Thymus (tissue), 11 donors: ENCODE measurements at regions not wholly inside any gene's neighbourhood (a gene's known extent, or its start where the extent isn't known, plus 50 kb on each side); places are given as distances from the start of the nearest gene placed in this dataset.
"Not testable (repeated sequence)": the region's sequence is repeated elsewhere in the genome, so short reads cannot be mapped to it uniquely, and the experiment has no call there.

ENCODE experiments used
- DNase-seq, 9 donors: peaks; one replicate each; pipeline ENCODE4 v3.0.0-alpha.2; 2013; ENCODE audit warnings: low spot score in 9 of 9, low read depth in 6 of 9, missing footprints in 1 of 9
- H3K27ac ChIP-seq, 2 donors: one replicate each; pipeline ENCODE4 v1.5.1; 2013; ENCODE audit warnings: control low read depth in 1 of 2, low read depth in 1 of 2, low read length in 1 of 2, mild to moderate bottlenecking in 1 of 2, moderate library complexity in 1 of 2
- H3K27me3 ChIP-seq, 2 donors: one replicate each; pipeline ENCODE4 v1.5.1; 2013; ENCODE audit warnings: low read length in 1 of 2; ENCODE audit not compliant: control insufficient read depth in 2 of 2, insufficient read depth in 1 of 2
- H3K36me3 ChIP-seq, 2 donors: one replicate each; pipeline ENCODE4 v1.5.1; 2013; ENCODE audit warnings: low read length in 1 of 2, mild to moderate bottlenecking in 1 of 2, moderate library complexity in 1 of 2; ENCODE audit not compliant: control insufficient read depth in 2 of 2, insufficient read depth in 2 of 2
- H3K4me1 ChIP-seq, 2 donors: one replicate each; pipeline ENCODE4 v1.5.1; 2013; ENCODE audit warnings: low read length in 2 of 2; ENCODE audit not compliant: control insufficient read depth in 2 of 2, insufficient read depth in 2 of 2
- H3K4me3 ChIP-seq, 2 donors: one replicate each; pipeline ENCODE4 v1.5.1; 2013; ENCODE audit warnings: low read length in 2 of 2, control low read depth in 1 of 2, mild to moderate bottlenecking in 1 of 2
- H3K9me3 ChIP-seq, 2 donors: one replicate each; pipeline ENCODE4 v1.5.1; 2013; ENCODE audit warnings: low read length in 1 of 2, mild to moderate bottlenecking in 1 of 2; ENCODE audit not compliant: control insufficient read depth in 2 of 2, insufficient read depth in 1 of 2
- WGBS: extraction: QIAGEN DNeasy Blood & Tissue Kit; methylation state at CpG from one replicate; pipeline ENCODE4 v1.1.7; 2013; 5-methylcytosine and 5-hydroxymethylcytosine counted together
- donor health status: healthy.

DNA sequence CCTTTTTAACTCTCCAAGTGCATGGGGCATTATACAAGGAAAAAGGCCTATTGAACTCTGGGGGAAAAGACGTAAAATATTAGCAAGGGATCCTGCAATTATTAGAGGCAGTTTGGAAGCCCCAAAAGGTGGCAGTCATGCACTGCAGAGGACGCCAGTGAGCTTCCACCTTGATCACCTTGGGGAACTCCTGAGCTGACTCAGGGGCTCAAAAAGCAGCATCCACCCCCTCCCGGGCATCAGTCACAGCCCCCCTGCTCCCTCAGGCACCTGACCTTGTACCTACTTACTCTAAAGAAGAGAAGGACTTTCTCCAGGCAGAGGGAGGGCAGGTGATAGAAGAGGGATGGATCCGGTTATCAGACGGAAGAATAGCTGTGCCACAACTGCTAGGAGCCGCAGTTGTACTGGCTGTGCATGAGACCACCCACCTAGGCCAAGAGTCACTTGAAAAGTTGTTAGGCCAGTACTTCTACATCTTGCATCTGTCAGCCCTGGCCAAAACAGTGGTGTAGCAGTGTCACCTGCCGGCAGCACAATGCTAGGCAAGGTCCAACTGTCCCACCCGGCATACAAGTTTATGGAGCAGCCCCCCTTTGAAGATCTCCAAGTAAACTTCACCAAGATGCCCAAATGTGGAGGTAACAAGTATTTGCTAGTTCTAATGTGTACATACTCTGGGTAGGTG is 601.6 kb downstream of the UQCRFS1 start:
- not testable (repeated sequence) for H3K27ac ChIP-seq, H3K36me3 ChIP-seq, H3K27me3 ChIP-seq, DNase-seq, H3K4me3 ChIP-seq
- Histone ChIP-seq H3K4me1 (peaks cover 4 to 43% of the 10 kb centered on the region in 2 donors), H3K9me3 (peaks cover 18 to 60% of the 10 kb centered on the region in 2 donors)
- WGBS = 92% methylated on average over 8 of the region's 8 CpGs

DNA sequence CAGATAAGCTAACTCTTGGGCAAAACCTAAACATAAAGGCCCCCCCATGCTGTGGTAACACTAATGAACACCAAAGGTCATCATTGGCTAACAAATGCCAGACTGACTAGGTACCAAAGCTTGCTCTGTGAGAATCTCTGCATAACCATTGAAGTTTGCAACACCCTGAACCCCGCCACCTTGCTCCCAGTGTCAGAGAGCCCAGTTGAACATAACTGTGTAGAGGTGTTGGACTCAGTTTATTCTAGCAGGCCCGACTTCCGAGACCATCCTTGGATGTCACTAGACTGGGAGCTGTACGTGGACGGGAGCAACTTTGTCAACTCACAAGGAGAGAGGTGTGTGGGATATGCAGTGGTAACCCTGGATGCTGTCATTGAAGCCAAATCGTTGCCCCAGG is 602.2 kb downstream of the UQCRFS1 start:
- Histone ChIP-seq H3K4me1 (peaks cover 4 to 43% of the 10 kb centered on the region in 2 donors), H3K27ac (peak overlapping the region in 1 of 2 donors; percentile 65), H3K4me3 (no peak overlapping the region), H3K36me3 (peaks cover 3 to 5% of the 10 kb centered on the region in 2 donors), H3K27me3 (no peaks in the 10 kb centered on the region), H3K9me3 (peaks cover 20 to 58% of the 10 kb centered on the region in 2 donors)
- DNase-seq = no peak
- WGBS = 96% methylated on average over 6 of the region's 6 CpGs

DNA sequence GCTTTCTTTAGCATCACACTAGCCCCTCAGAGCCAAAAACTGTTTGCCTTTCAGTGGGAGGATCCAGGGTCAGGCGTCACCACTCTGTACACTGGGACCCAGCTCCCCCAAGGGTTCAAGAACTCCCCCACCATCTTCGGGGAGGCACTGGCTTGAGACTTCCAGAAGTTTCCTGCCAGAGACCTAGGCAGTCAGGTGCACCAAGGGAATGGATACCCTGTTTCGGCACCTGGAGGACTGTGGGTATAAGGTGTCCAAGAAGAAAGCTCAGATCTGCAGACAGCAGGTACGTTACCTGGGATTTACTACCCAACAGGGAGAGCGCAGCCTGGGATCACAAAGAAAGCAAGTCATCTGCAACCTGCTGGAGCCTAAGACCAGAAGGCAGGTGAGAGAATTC is 603.0 kb downstream of the UQCRFS1 start:
- DNase-seq = no peak
- Histone ChIP-seq H3K27me3 (no peaks in the 10 kb centered on the region), H3K4me3 (no peak overlapping the region), H3K27ac (peak overlapping the region in 1 of 2 donors; percentile 55), H3K9me3 (peaks cover 15 to 52% of the 10 kb centered on the region in 2 donors), H3K4me1 (peaks cover 4 to 46% of the 10 kb centered on the region in 2 donors), H3K36me3 (peaks cover 3 to 5% of the 10 kb centered on the region in 2 donors)
- WGBS = 96% methylated on average over 5 of the region's 5 CpGs

DNA sequence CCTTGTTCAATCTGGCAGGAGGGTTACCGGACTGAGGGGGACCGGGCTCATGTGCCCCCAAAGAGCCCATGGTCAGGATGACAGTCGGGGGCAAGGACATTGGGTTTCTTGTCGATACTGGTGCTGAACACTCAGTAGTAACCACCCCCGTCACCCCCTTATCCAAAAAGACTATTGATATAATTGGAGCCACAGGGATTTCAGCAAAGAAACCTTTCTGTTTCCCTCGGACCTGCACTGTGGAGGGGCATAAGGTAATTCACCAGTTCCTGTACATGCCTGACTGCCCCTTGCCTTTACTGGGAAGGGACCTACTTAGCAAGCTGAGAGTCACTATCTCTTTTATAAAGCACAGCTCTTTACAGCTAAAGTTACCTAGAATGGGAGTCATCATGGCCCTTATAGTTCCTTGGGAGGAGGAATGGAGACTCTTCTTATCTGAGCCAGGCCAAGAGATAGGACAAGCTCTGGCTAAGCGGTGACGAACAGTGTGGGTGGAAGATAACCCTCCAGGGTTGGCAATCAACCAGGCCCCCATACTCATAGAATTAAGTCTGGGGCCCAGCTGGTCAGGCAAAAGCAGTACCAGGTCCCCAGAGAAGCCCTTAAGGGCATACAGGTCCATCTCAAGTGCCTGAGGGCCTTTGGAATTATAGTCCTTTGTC is 603.7 kb downstream of the UQCRFS1 start:
- no peak for DNase-seq
- H3K9me3 ChIP-seq = peaks cover 13 to 49% of the 10 kb centered on the region in 2 donors
- peaks cover 0 to 5% of the 10 kb centered on the region in 2 donors for H3K36me3 ChIP-seq
- no peak overlapping the region for H3K4me3 ChIP-seq
- peaks cover 7 to 53% of the 10 kb centered on the region in 2 donors for H3K4me1 ChIP-seq
- H3K27ac ChIP-seq = peak overlapping the region in 1 of 2 donors; percentile 47
- H3K27me3 ChIP-seq = no peaks in the 10 kb centered on the region
- WGBS = 98% methylated on average over 8 of the region's 8 CpGs

DNA sequence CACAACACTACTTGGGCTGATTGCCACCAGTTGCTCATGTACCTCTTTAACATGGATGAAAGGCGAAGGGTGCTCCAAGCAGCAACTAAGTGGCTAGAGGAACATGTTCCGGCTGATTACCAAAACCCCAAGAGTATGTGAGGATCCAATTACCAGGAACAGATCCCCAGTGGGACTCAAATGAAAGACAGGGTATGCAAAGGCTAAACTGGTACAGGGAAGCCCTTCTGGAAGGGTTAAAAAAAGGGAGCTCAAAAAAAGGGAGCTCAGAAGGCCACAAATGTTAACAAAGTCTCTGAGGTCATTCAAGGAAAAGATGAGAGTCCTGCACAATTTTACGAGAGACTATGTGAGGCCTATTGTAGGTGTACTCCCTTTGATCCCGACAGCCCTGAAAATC is 604.7 kb downstream of the UQCRFS1 start:
- Histone ChIP-seq H3K9me3 (peaks cover 10 to 40% of the 10 kb centered on the region in 2 donors), H3K27me3 (no peaks in the 10 kb centered on the region)
- WGBS = 94% methylated on average over 4 of the region's 4 CpGs

DNA sequence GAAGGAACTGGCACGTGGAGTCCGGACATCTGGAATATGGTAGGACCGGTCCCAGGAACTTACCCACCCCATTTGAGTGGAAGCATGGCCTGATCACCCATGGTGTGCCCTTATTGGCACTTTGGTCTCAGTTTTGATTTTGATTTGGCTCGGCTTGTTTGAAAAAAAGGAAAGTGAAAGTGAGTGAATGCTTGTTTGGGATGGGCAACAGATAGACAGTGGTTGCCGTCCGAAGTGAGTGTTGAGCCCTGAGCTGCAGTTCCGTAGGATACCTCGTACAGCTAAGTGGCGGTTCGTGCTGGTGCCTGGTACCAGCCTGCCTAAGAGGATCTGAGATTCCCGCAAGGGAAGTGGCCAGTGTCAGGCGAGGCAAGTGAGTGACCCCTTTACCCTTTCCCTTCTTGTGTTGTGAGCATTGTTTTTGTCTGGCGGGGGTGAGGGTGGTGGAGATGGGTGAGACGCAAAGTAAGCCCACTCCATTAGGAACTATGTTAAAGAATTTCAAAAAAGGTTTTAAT is 605.8 kb downstream of the UQCRFS1 start:
- 98% methylated on average over 14 of the region's 14 CpGs for WGBS
- Histone ChIP-seq H3K4me1 (peaks cover 25 to 74% of the 10 kb centered on the region in 2 donors), H3K27ac (no peak overlapping the region), H3K9me3 (peaks cover 10 to 35% of the 10 kb centered on the region in 2 donors), H3K4me3 (no peak overlapping the region), H3K27me3 (no peaks in the 10 kb centered on the region), H3K36me3 (peaks cover 0 to 5% of the 10 kb centered on the region in 2 donors)
- DNase-seq = no peak

More for the DNA sequence above, 604.7 kb downstream of the UQCRFS1 start:
- Histone ChIP-seq H3K27ac (peak overlapping the region in 1 of 2 donors; percentile 47), H3K4me1 (peaks cover 15 to 62% of the 10 kb centered on the region in 2 donors), H3K4me3 (no peak overlapping the region), H3K36me3 (peaks cover 0 to 5% of the 10 kb centered on the region in 2 donors)
- DNase-seq = no peak

DNA sequence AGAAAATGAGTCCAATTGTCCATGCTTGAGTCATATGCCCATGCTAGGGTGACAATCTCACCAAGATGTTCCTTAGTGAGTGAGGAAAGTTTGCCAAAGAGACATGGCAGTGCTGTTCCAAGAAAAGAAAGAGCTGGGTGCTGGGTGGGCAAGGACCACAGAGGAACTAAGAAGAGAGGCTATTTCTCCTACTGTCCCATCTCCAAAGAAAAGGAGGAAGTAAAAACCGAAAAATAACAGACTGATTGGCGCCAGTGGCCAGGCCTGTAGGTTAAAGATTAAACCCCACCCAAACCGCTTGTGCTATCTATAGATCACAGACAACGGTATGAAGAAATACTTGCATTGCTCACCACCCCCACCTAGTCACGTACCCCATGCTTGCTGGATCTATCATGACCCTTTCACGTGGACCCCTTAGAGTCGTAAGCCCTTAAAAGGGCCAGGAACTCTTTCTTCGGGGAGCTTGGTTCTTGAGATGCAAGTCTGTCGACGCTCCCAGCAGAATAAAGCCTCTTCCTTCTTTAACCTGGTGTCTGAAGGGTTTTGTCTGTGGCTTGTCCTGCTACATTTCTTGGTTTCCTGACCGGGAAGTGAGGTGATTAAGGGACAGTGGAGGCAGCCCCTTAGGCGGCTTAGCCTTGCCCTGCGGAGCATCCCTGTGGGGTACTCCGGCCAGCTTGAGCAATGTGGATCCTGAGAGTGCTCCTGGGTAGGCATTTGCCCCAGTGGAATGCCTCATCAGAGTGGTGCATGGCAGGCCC is 606.5 kb downstream of the UQCRFS1 start:
- no peak overlapping the region for H3K4me3 ChIP-seq
- WGBS = 91% methylated on average over 14 of the region's 14 CpGs
- H3K4me1 ChIP-seq = peaks cover 31 to 76% of the 10 kb centered on the region in 2 donors
- no peak overlapping the region for H3K27ac ChIP-seq
- no peak for DNase-seq
- no peaks in the 10 kb centered on the region for H3K27me3 ChIP-seq
- H3K9me3 ChIP-seq = peaks cover 10 to 30% of the 10 kb centered on the region in 2 donors
- H3K36me3 ChIP-seq = peaks cover 0 to under 1% of the 10 kb centered on the region in 2 donors

DNA sequence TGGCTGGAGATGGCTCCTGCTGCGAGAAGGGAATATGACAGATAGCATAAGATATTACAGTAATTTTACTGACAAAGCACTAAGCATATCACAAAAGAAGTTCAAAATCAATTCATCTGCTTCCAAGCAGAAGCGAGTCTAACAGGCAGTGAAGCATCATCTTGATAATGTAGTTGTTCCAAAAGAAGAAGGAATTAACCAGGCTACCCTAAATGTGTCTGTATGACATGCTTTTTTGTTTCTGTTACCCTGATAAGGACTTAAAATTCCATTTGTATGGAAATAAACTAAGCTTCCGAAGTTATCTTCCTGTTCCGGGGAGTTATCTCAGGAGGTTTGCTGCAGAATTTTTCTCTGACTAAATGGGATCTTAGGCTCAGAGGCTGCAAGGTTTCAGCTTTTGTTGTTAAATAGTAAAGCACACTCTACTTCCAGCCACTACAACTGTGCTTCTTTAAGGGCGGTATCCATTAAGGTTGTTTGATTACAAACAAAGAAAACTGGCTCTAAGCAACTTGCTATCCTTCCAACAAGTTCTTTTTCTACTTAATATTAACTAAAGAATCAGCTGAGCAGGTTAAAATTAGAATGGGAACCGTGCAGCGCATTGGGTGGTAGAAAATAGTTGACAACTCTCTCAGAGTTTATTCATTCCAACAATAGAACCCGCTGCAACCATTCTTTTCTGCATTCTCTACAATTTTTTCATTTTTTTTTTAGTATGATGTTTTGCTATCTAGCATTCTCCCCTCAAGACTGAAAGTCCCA is 607.3 kb downstream of the UQCRFS1 start:
- H3K9me3 ChIP-seq = peaks cover 10 to 27% of the 10 kb centered on the region in 2 donors
- DNase-seq = no peak
- no peaks in the 10 kb centered on the region for H3K36me3 ChIP-seq
- H3K27ac ChIP-seq = no peak overlapping the region
- H3K4me1 ChIP-seq = peaks cover 36 to 76% of the 10 kb centered on the region in 2 donors
- WGBS = 97% methylated on average over 8 of the region's 8 CpGs
- H3K4me3 ChIP-seq = no peak overlapping the region
- H3K27me3 ChIP-seq = no peaks in the 10 kb centered on the region
